B cell (primary cell): ENCODE measurements at regions not wholly inside any gene's neighbourhood (a gene's known extent, or its start where the extent isn't known, plus 50 kb on each side); places are given as distances from the start of the nearest gene placed in this dataset.

Experiments
- ATAC-seq: fragments of 200-7000 bp; cut with Tn5 transposase; one replicate; pipeline ENCODE4 v1.10.0; 2021; ENCODE audit warnings: low read depth, mild to moderate bottlenecking, moderate number of reproducible peaks, moderate library complexity
- CTCF ChIA-PET: fragments of 350-600 bp; sonication (Branson Sonifier 250); formaldehyde crosslinking; loops from one replicate; lab custom pipeline; 2021; ENCODE audit warnings: antibody characterized with exemption, inconsistent platforms; lab: Charles Lee
- POLR2A ChIA-PET: fragments of 350-600 bp; sonication (Branson Sonifier 250); formaldehyde crosslinking; loops from one replicate; lab custom pipeline; 2021; ENCODE audit warnings: antibody characterized with exemption; lab: Charles Lee
- DNase-seq: peaks from one replicate; pipeline ENCODE4 v3.0.0; 2013
- H2AFZ ChIP-seq: 2 replicates; pipeline ENCODE4 v1.6.1; 2012; ENCODE audit warnings: mild to moderate bottlenecking, low read depth, low read length; ENCODE audit not compliant: insufficient read depth, poor library complexity, severe bottlenecking
- H3K27ac ChIP-seq, 2 donors: 1 replicate in 1 of 2; 2 replicates in 1 of 2; pipeline ENCODE4 v1.5.1; 2012 to 2013; ENCODE audit warnings: low read length in 2 of 2, mild to moderate bottlenecking in 2 of 2, moderate library complexity in 1 of 2
- H3K27me3 ChIP-seq, 4 experiments: fragments of 200-600 bp in 1 of 4; sonication (generic) in 1 of 4; replicated peaks in 1 of 4; 1 replicate in 2 of 4; 2 replicates in 2 of 4; pipeline versions ENCODE4 v1.6.1 to v1.7.0; 2013 to 2016; ENCODE audit warnings: low read length in 3 of 4, mild to moderate bottlenecking in 2 of 4, mixed read lengths in 1 of 4, moderate library complexity in 1 of 4; ENCODE audit not compliant: insufficient read depth in 4 of 4, control insufficient read depth in 3 of 4; ENCODE audit errors: control extremely low read depth in 1 of 4
- H3K36me3 ChIP-seq, 2 experiments: replicated peaks in 1 of 2; 1 replicate in 1 of 2; 2 replicates in 1 of 2; pipeline versions ENCODE4 v1.6.1 to v1.7.1; 2013; ENCODE audit warnings: low read length in 1 of 2; ENCODE audit not compliant: insufficient read depth in 2 of 2, control insufficient read depth in 1 of 2; ENCODE audit errors: control extremely low read depth in 1 of 2, extremely low read depth in 1 of 2
- H3K4me1 ChIP-seq, 2 donors: fragments of 200-600 bp in 1 of 2; sonication (generic) in 1 of 2; 1 replicate in 1 of 2; 2 replicates in 1 of 2; pipeline versions ENCODE4 v1.5.1 to v1.6.1; 2013 to 2017; ENCODE audit warnings: low read length in 2 of 2; ENCODE audit not compliant: control insufficient read depth in 2 of 2, insufficient read depth in 2 of 2
- H3K4me2 ChIP-seq: replicated peaks from 2 replicates; pipeline ENCODE3; 2012; ENCODE audit warnings: mild to moderate bottlenecking, low read depth, low read length; ENCODE audit not compliant: poor library complexity, severe bottlenecking
- H3K4me3 ChIP-seq, 5 experiments: fragments of 200-600 bp in 1 of 5; sonication (generic) in 1 of 5; 1 replicate in 3 of 5; 2 replicates in 2 of 5; pipeline versions ENCODE4 v1.5.1 to v1.7.0; 2011 to 2016; ENCODE audit warnings: low read length in 4 of 5, mild to moderate bottlenecking in 4 of 5, low read depth in 2 of 5, control low read depth in 1 of 5, moderate library complexity in 1 of 5; ENCODE audit not compliant: insufficient read depth in 1 of 5; ENCODE audit errors: control extremely low read depth in 1 of 5, extremely low read depth in 1 of 5
- H3K79me2 ChIP-seq: fragments of 200-600 bp; sonication (generic); one replicate; pipeline ENCODE4 v1.6.0; 2016; ENCODE audit warnings: low read length; ENCODE audit not compliant: control insufficient read depth, insufficient read depth
- H3K9ac ChIP-seq: fragments of 200-600 bp; sonication (generic); 2 replicates; pipeline ENCODE4 v1.6.1; 2017; ENCODE audit warnings: mild to moderate bottlenecking, low read length, moderate library complexity
- H3K9me3 ChIP-seq, 3 donors: one replicate each; pipeline versions ENCODE4 v1.6.1 to v1.7.1; 2013; ENCODE audit warnings: low read length in 2 of 3; ENCODE audit not compliant: control insufficient read depth in 2 of 3, insufficient read depth in 1 of 3; ENCODE audit errors: control extremely low read depth in 1 of 3
- H4K20me1 ChIP-seq: 2 replicates; pipeline ENCODE4 v1.6.0; 2012; ENCODE audit warnings: mild to moderate bottlenecking, low read length; ENCODE audit not compliant: insufficient read depth, control insufficient read depth, poor library complexity, severe bottlenecking
- H3K27ac Mint-ChIP-seq: one replicate; pipeline ENCODE4 v1.8.0; 2021; ENCODE audit warnings: mixed read lengths
- H3K27me3 Mint-ChIP-seq: one replicate; pipeline ENCODE4 v1.8.0; 2021; ENCODE audit warnings: mixed read lengths
- H3K4me1 Mint-ChIP-seq: one replicate; pipeline ENCODE4 v1.8.0; 2021; ENCODE audit warnings: mixed read lengths
- H3K4me3 Mint-ChIP-seq: one replicate; pipeline ENCODE4 v1.8.0; 2021; ENCODE audit warnings: mixed read lengths
- H3K9me3 Mint-ChIP-seq: one replicate; pipeline ENCODE4 v1.8.0; 2022; ENCODE audit warnings: mixed read lengths; ENCODE audit not compliant: insufficient read depth
- EZH2 ChIP-seq: IDR thresholded peaks from 2 replicates; pipeline ENCODE4 v1.6.1; 2012; ENCODE audit warnings: borderline replicate concordance, low read depth, mild to moderate bottlenecking, moderate library complexity, low read length; ENCODE audit not compliant: insufficient read depth, poor library complexity, severe bottlenecking
- WGBS: methylation state at CpG from one replicate; pipeline ENCODE4 v1.1.5; 2013; ENCODE audit warnings: missing lambda C conversion rate; ENCODE audit not compliant: insufficient coverage; 5-methylcytosine and 5-hydroxymethylcytosine counted together
- intact Hi-C: fragments of 100-400 bp; cut with micrococcal nuclease; formaldehyde crosslinking; loops from one replicate; pipeline ENCODE4 v1.10.0; 2022
- TF ChIP-seq, protein P1 (sequence below): fragments of 200-600 bp; IDR thresholded peaks from one replicate; pipeline ENCODE4 v1.8.0; 2022; ENCODE audit warnings: antibody characterized with exemption, mild to moderate bottlenecking

DNA sequence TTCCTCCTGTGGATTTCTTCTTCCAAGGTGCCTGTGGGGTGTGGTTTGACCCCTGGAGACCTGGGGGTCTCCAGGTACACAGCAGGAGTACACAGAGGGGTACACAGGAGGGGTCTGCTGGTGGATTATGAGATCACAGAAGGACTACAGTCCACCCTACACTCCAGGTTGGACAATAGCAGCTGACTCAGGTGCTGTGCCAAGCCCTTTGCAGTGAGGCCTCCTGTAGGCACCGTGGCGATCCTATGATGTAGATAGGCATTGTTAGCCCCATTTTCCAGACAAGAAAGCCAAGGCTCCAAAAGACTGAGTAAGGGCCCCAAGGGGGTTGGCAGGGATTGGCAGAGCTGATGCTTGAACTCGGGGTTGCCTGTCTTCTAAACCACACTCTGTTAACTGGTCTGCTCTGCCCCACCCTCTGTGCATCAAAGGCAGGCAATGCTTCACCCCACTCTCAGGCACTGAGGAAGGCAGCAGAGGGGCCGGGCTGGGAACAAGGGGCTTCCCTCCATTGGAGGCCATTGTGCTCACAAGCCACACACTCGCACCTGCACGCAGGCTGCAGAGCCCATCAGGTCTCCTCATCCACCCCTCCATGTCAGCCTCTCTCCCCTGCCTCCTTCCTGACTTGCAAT lies 77.5 kb upstream of the SIRPA start:
- peaks cover 20 to 22% of the 10 kb centered on the region in 2 donors for H3K4me1 ChIP-seq
- peaks cover 0 to 5% (median 0%) of the 10 kb centered on the region in 4 experiments for H3K27me3 ChIP-seq
- H3K36me3 ChIP-seq, result no peaks in the 10 kb centered on the region
- ChIA-PET CTCF (no interaction called here), POLR2A (no interaction called here)
- ATAC-seq (no peak), DNase-seq (no peak)
- H3K4me3 ChIP-seq, result no peak overlapping the region
- no peaks in the 10 kb centered on the region for H4K20me1 ChIP-seq
- H3K9ac ChIP-seq, result no peak overlapping the region
- Mint-ChIP-seq H3K27ac (peak overlapping the region; percentile 1), H3K27me3 (peaks cover 13% of the 10 kb centered on the region), H3K4me1 (peaks cover 35% of the 10 kb centered on the region), H3K4me3 (no peak overlapping the region), H3K9me3 (peaks cover 11% of the 10 kb centered on the region)
- no peaks in the 10 kb centered on the region for H3K79me2 ChIP-seq
- intact Hi-C loops, result no loop called here
- 88% methylated on average over 6 of the region's 6 CpGs for WGBS
- no peak overlapping the region for H2AFZ ChIP-seq
- H3K27ac ChIP-seq, result no peak overlapping the region
- H3K9me3 ChIP-seq, result peaks cover 4 to 19% (median 16%) of the 10 kb centered on the region in 3 donors
- TF ChIP-seq, protein P1, sequence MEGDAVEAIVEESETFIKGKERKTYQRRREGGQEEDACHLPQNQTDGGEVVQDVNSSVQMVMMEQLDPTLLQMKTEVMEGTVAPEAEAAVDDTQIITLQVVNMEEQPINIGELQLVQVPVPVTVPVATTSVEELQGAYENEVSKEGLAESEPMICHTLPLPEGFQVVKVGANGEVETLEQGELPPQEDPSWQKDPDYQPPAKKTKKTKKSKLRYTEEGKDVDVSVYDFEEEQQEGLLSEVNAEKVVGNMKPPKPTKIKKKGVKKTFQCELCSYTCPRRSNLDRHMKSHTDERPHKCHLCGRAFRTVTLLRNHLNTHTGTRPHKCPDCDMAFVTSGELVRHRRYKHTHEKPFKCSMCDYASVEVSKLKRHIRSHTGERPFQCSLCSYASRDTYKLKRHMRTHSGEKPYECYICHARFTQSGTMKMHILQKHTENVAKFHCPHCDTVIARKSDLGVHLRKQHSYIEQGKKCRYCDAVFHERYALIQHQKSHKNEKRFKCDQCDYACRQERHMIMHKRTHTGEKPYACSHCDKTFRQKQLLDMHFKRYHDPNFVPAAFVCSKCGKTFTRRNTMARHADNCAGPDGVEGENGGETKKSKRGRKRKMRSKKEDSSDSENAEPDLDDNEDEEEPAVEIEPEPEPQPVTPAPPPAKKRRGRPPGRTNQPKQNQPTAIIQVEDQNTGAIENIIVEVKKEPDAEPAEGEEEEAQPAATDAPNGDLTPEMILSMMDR, result no peak
- no peak for TF ChIP-seq EZH2
- H3K4me2 ChIP-seq, result no peak overlapping the region

DNA sequence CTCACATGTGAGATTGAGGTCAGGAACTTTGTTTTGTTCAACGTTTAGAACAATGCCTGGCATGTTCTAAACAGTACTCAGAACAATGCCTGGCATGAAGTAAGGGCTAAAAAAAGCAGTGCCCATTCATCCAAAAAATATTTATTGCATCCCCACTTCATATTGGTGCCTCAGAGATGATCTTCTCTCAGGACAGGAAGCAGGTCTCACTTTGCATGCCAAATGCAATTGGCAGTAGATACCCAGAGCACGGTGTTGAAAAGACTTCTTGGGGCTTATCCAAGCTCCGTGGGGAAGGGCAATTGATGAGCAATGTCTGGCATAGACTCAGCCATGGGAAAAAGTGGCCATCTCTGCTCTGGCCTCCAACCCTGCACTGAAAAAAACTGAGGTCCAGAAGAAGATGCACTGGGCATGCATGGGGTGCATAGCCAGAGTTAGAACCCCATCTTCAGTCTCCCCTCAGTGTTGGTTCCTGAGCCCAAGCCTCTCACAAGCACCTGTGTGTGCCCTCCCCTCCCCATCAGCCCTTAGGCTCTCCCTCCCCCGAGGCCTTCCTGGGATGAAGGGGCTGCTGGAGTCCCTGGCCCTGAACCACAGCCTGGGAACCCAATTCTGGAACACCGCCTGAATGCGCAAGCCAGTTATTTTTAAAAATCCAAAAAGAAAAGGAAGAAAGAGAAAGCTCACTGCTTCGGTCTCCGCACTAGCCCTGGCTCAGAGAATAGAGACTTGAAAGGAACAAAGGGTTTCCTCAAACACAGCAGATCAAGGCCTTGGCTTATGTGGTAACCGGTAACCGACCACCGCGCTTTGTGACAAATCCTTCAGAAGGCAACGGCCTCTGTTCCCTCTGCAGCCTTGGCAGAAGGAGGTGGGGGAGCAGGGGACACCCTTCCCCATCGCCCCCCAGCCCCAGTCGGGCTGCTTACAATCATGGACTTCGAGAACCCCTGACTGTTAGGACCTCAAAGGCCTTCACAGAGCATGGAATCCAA lies 78.5 kb upstream of the SIRPA start:
- no peak overlapping the region for H2AFZ ChIP-seq
- H3K4me1 ChIP-seq, result peaks cover 26 to 29% of the 10 kb centered on the region in 2 donors
- intact Hi-C loops, result no loop called here
- H3K9me3 ChIP-seq, result peaks cover 0 to 12% (median 9%) of the 10 kb centered on the region in 3 donors
- Mint-ChIP-seq H3K4me3 (no peak overlapping the region), H3K9me3 (peaks cover 7% of the 10 kb centered on the region), H3K4me1 (peaks cover 41% of the 10 kb centered on the region), H3K27ac (no peak overlapping the region), H3K27me3 (peaks cover 13% of the 10 kb centered on the region)
- H3K4me3 ChIP-seq, result no peak overlapping the region
- WGBS, result 45% methylated on average over 12 of the region's 16 CpGs
- no peaks in the 10 kb centered on the region for H3K79me2 ChIP-seq
- peaks cover 0 to 5% (median 0%) of the 10 kb centered on the region in 4 experiments for H3K27me3 ChIP-seq
- H4K20me1 ChIP-seq, result no peaks in the 10 kb centered on the region
- TF ChIP-seq, protein P1, result no peak
- TF ChIP-seq EZH2, result no peak
- DNase-seq (no peak), ATAC-seq (no peak)
- no peak overlapping the region for H3K9ac ChIP-seq
- POLR2A ChIA-PET, result no interaction called here
- no peak overlapping the region for H3K27ac ChIP-seq
- peak overlapping the region; percentile 1 for H3K4me2 ChIP-seq
- no peaks in the 10 kb centered on the region for H3K36me3 ChIP-seq
- CTCF ChIA-PET, result no interaction called here
